ENCODE measurements at regions not wholly inside any gene's neighbourhood (a gene's known extent, or its start where the extent isn't known, plus 50 kb on each side); places are given as distances from the start of the nearest gene placed in this dataset.
"Not testable (repeated sequence)": the region's sequence is repeated elsewhere in the genome, so short reads cannot be mapped to it uniquely, and the experiment has no call there.

DNA sequence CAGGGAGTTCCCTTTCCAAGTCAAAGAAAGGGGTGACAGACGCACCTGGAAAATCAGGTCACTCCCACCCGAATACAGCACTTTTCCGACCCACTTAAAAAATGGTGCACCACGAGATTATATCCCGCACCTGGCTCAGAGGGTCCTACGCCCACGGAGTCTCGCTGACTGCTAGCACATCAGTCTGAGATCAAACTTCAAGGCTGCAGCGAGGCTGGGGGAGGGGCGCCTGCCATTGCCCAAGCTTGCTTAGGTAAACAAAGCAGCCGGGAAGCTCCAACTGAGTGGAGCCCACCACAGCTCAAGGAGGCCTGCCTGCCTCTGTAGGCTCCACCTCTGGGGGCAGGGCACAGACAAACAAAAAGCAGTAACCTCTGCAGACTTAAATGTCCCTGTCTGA lies 277.8 kb upstream of the ARHGAP42 start:
- H3K4me2 ChIP-seq (ENCODE audit: insufficient read depth, low read length); H4K20me1 ChIP-seq (ENCODE audit: insufficient read depth, low read length): not testable (repeated sequence)

DNA sequence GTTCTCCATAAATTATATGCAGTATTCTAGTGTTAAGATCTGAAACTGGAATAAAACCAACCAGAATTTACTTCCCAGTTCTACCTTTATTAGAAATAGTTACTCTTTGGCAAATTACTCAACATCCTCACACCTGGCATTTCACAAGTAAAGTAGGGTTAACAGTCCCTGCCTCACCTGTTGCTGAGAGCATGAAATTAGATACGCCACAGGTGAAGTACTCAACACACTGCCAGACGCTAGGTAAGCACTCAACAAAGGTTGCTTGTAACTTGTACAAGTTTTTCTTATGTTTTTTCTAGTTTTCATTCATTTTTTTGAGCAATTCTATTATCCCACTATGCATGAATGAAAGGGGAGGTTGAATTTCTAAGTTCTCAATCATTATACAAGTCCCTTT lies 267.6 kb upstream of the ARHGAP42 start:
- no peak for TF ChIP-seq CTCF (IDR thresholded peaks at IDR 0.05; ENCODE audit: extremely low read depth, low read depth, low read length)
- Histone ChIP-seq H4K20me1 (ENCODE audit: insufficient read depth, low read length) (no peaks in the 10 kb centered on the region), H3K4me1 (ENCODE audit: insufficient read depth, low read length) (no peaks in the 10 kb centered on the region), H3K36me3 (ENCODE audit: insufficient read depth, low read length) (no peaks in the 10 kb centered on the region), H3K4me2 (ENCODE audit: insufficient read depth, low read length) (no peak overlapping the region), H3K79me2 (ENCODE audit: insufficient read depth, low read length) (no peaks in the 10 kb centered on the region), H3K9me3 (ENCODE audit: low read depth, low read length) (peaks cover 9% of the 10 kb centered on the region), H3K4me3 (ENCODE audit: insufficient read depth, low read length) (no peak overlapping the region), H3K27me3 (ENCODE audit: insufficient read depth, low read length) (no peaks in the 10 kb centered on the region), H2AFZ (ENCODE audit: low read length) (no peak overlapping the region), H3K27ac (ENCODE audit: low read depth, low read length) (no peak overlapping the region)
- no peak for DNase-seq (ENCODE audit: insufficient read length, low spot score, missing footprints)

More for the DNA sequence above, 277.8 kb upstream of the ARHGAP42 start:
- not testable (repeated sequence) for H3K4me1 ChIP-seq (ENCODE audit: insufficient read depth, low read length); H3K4me3 ChIP-seq (ENCODE audit: insufficient read depth, low read length); H3K36me3 ChIP-seq (ENCODE audit: insufficient read depth, low read length); H3K79me2 ChIP-seq (ENCODE audit: insufficient read depth, low read length); DNase-seq (ENCODE audit: insufficient read length, low spot score, missing footprints); H3K9me3 ChIP-seq (ENCODE audit: low read depth, low read length); H3K27me3 ChIP-seq (ENCODE audit: insufficient read depth, low read length); H3K27ac ChIP-seq (ENCODE audit: low read depth, low read length); H2AFZ ChIP-seq (ENCODE audit: low read length)

GRCh38 chr11:100434821-100435641 lies 252.1 kb upstream of the ARHGAP42 start:
- no peak overlapping the region for H2AFZ ChIP-seq (ENCODE audit: low read length)
- H3K27ac ChIP-seq (ENCODE audit: low read depth, low read length), result no peak overlapping the region
- no peak overlapping the region for H3K4me3 ChIP-seq (ENCODE audit: insufficient read depth, low read length)
- no peaks in the 10 kb centered on the region for H4K20me1 ChIP-seq (ENCODE audit: insufficient read depth, low read length)
- H3K4me2 ChIP-seq (ENCODE audit: insufficient read depth, low read length), result no peak overlapping the region
- H3K36me3 ChIP-seq (ENCODE audit: insufficient read depth, low read length), result no peaks in the 10 kb centered on the region
- no peak for TF ChIP-seq CTCF (IDR thresholded peaks at IDR 0.05; ENCODE audit: extremely low read depth, low read depth, low read length)
- no peaks in the 10 kb centered on the region for H3K79me2 ChIP-seq (ENCODE audit: insufficient read depth, low read length)
- no peaks in the 10 kb centered on the region for H3K27me3 ChIP-seq (ENCODE audit: insufficient read depth, low read length)
- H3K9me3 ChIP-seq (ENCODE audit: low read depth, low read length), result no peaks in the 10 kb centered on the region
- no peaks in the 10 kb centered on the region for H3K4me1 ChIP-seq (ENCODE audit: insufficient read depth, low read length)
- no peak for DNase-seq (ENCODE audit: insufficient read length, low spot score, missing footprints)

GRCh38 chr11:100438376-100438775 lies 248.7 kb upstream of the ARHGAP42 start:
- H3K9me3 ChIP-seq (ENCODE audit: low read depth, low read length), result no peaks in the 10 kb centered on the region

More at GRCh38 chr11:100438376-100438775, 248.7 kb upstream of the ARHGAP42 start:
- Histone ChIP-seq H3K4me3 (ENCODE audit: insufficient read depth, low read length) (no peak overlapping the region), H3K36me3 (ENCODE audit: insufficient read depth, low read length) (no peaks in the 10 kb centered on the region), H3K4me1 (ENCODE audit: insufficient read depth, low read length) (no peaks in the 10 kb centered on the region), H2AFZ (ENCODE audit: low read length) (no peak overlapping the region), H3K79me2 (ENCODE audit: insufficient read depth, low read length) (no peaks in the 10 kb centered on the region), H3K27me3 (ENCODE audit: insufficient read depth, low read length) (no peaks in the 10 kb centered on the region), H3K4me2 (ENCODE audit: insufficient read depth, low read length) (no peak overlapping the region), H3K27ac (ENCODE audit: low read depth, low read length) (no peak overlapping the region), H4K20me1 (ENCODE audit: insufficient read depth, low read length) (no peaks in the 10 kb centered on the region)
- DNase-seq (ENCODE audit: insufficient read length, low spot score, missing footprints), result no peak
- no peak for TF ChIP-seq CTCF (IDR thresholded peaks at IDR 0.05; ENCODE audit: extremely low read depth, low read depth, low read length)
